ENCODE measurements at regions not wholly inside any gene's neighbourhood (a gene's known extent, or its start where the extent isn't known, plus 50 kb on each side); places are given as distances from the start of the nearest gene placed in this dataset.

- TF ChIP-seq CTCF (IDR thresholded peaks at IDR 0.05) (no peak), POLR2A (IDR thresholded peaks at IDR 0.05) (no peak)
These were observed 296.2 kb downstream of the HTR7 start for GRCh38 chr10:90561666-90562065.

Measured in vagina (tissue), 2 donors.